BE2C (cell line): ENCODE measurements at regions not wholly inside any gene's neighbourhood (a gene's known extent, or its start where the extent isn't known, plus 50 kb on each side); places are given as distances from the start of the nearest gene placed in this dataset.

Experiments
- DNase-seq: peaks from one replicate; pipeline ENCODE4 v3.0.0-alpha.2; 2020
- H3K27me3 ChIP-seq: fragments of 250-450 bp; sonication (Bioruptor Pico); 2 replicates; pipeline ENCODE4 v1.5.1; 2020; ENCODE audit warnings: mild to moderate bottlenecking
- H3K36me3 ChIP-seq: fragments of 250-450 bp; sonication (Bioruptor Pico); 2 replicates; pipeline ENCODE4 v1.5.1; 2020; ENCODE audit warnings: mild to moderate bottlenecking
- H3K4me1 ChIP-seq: fragments of 250-450 bp; sonication (Bioruptor Pico); 2 replicates; pipeline ENCODE4 v1.5.1; 2020
- H3K4me3 ChIP-seq: 2 replicates; pipeline ENCODE4 v1.5.1; 2011; ENCODE audit warnings: low read depth, low read length
- H3K9me3 ChIP-seq: fragments of 250-450 bp; sonication (Bioruptor Pico); 2 replicates; pipeline ENCODE4 v1.5.1; 2020
- CTCF ChIP-seq: IDR thresholded peaks from 2 replicates; pipeline ENCODE4 v1.5.1; 2012; ENCODE audit warnings: mild to moderate bottlenecking, low read depth, low read length

- no peak overlapping the region for H3K4me3 ChIP-seq
- H3K36me3 ChIP-seq, result no peaks in the 10 kb centered on the region
- H3K9me3 ChIP-seq, result no peaks in the 10 kb centered on the region
- no peak for DNase-seq
- no peak for TF ChIP-seq CTCF
- no peaks in the 10 kb centered on the region for H3K27me3 ChIP-seq
- H3K4me1 ChIP-seq, result no peaks in the 10 kb centered on the region
Observed at GRCh38 chr2:188046437-188046836, 245.2 kb upstream of the GULP1 start.

DNA sequence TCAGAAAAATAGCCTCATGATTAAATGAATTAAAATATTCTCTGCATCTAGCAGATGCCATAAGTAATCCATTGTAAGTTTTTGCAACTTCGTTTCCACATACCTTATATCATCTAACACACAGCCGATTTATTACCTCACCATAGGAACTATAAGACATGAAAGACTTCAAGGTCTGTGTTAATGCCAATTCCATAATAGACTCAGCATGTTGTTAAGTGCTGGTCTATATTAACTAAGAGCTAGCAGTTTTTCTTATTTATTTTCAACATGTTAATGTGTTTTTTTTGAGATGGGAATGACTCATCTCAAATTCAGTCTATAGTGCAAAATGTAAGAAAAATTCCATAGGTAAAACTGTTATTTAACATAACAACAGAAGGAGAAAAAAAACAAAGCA is 243.9 kb upstream of the GULP1 start:
- no peaks in the 10 kb centered on the region for H3K27me3 ChIP-seq
- no peak for DNase-seq
- no peak overlapping the region for H3K4me3 ChIP-seq
- TF ChIP-seq CTCF, result no peak
- no peaks in the 10 kb centered on the region for H3K9me3 ChIP-seq
- H3K4me1 ChIP-seq, result no peaks in the 10 kb centered on the region
- H3K36me3 ChIP-seq, result no peaks in the 10 kb centered on the region

DNA sequence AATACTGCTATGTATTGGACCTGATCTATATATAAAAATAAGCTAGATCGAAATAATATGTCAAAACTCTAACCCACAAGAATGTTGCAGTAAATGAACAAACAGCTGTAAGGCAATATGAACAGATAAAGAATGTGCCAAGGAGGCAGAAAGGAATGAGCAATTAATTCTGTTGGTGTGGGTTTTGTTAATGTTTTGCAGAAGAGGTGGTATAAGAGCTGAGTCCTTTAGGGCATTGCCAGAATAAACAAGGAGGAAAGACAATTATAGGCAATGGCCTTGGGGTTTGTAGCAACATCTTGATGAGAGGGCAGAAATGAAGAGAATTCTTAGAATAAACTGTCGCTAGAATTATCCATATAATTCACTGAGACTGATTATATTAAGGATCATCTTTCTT is 240.9 kb upstream of the GULP1 start:
- Histone ChIP-seq H3K9me3 (no peaks in the 10 kb centered on the region), H3K4me3 (no peak overlapping the region), H3K4me1 (no peaks in the 10 kb centered on the region), H3K27me3 (no peaks in the 10 kb centered on the region), H3K36me3 (no peaks in the 10 kb centered on the region)
- TF ChIP-seq CTCF, result no peak
- DNase-seq, result no peak

- Histone ChIP-seq H3K36me3 (no peaks in the 10 kb centered on the region), H3K27me3 (no peaks in the 10 kb centered on the region), H3K4me3 (no peak overlapping the region), H3K4me1 (no peaks in the 10 kb centered on the region), H3K9me3 (no peaks in the 10 kb centered on the region)
- no peak for DNase-seq
- TF ChIP-seq CTCF, result no peak
Observed at GRCh38 chr2:188051706-188052105, 240.0 kb upstream of the GULP1 start.

DNA sequence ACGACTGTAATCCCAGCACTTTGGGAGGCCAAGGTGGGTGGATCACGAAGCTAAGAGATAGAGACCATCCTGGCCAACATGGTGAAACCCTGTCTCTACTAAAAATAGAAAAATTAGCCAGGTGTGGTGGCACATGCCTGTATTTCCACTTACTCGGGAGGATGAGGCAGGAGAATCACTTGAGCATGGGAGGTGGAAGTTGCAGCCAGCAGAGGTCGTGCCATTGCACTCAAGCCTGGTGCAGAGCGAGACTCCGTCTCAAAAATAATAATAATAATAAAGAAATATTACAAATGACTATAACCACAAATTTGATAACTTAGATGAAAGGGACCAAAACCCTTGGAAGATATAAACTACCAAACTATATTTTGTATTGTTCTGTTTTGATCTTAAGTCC is 226.3 kb upstream of the GULP1 start:
- Histone ChIP-seq H3K4me1 (no peaks in the 10 kb centered on the region), H3K4me3 (no peak overlapping the region), H3K36me3 (no peaks in the 10 kb centered on the region), H3K27me3 (no peaks in the 10 kb centered on the region), H3K9me3 (no peaks in the 10 kb centered on the region)
- DNase-seq, result no peak
- no peak for TF ChIP-seq CTCF

DNA sequence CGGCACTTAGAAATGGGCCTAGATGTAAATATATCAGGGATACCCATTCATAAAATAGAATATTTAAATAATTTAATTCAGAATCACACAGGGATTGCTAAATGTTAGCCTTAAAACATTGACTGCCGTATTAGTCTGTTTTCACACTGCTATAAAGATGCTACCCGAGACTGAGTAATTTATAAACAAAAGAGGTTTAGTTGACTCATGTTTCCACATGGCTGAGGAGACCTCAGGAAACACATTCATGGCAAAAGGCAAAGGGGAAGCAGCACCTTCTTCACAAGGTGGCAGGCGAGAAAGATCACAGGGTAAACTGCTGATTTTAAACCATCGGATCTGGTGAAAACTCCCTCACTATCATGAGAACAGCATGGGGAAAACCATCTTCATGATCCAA is 223.6 kb upstream of the GULP1 start:
- Histone ChIP-seq H3K4me1 (no peaks in the 10 kb centered on the region), H3K9me3 (no peaks in the 10 kb centered on the region), H3K27me3 (no peaks in the 10 kb centered on the region), H3K36me3 (no peaks in the 10 kb centered on the region), H3K4me3 (no peak overlapping the region)
- TF ChIP-seq CTCF, result no peak
- DNase-seq, result no peak
